Skeletal muscle cell (primary cell): ENCODE measurements at regions not wholly inside any gene's neighbourhood (a gene's known extent, or its start where the extent isn't known, plus 50 kb on each side); places are given as distances from the start of the nearest gene placed in this dataset.

Experiments used
- DNase-seq: peaks from one replicate; pipeline ENCODE4 v3.0.0-alpha.2; 2010; ENCODE audit warnings: low read depth
- H3K4me3 ChIP-seq: 2 replicates; pipeline ENCODE4 v1.5.1; 2011; ENCODE audit warnings: low read depth, mild to moderate bottlenecking, control low read depth, low read length, moderate library complexity

DNA sequence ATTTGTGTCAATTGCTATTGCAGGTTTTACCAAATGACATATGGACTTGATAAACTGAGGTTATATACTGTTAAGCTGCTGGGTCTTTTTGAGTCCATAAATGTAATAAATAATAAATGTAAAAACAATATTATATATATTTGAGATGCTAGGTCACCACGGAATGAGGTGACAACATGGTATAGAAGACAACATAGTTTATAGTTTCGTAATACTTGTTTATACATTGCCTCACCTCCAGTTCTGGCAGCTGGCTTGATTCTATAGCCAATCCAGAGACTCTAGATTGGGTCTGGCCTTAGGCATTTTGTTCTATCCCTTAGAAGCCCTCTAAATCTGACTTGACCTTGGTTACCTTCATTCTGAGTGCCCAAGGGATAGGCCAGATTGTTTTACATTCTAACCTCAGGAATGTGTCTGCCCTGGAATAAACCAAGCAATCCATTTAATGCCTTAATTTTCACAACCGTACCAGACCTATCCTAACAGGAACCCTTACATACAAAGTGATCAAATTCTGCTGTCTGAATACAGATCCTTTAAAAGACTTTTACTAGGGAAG, 61.5 kb upstream of the STXBP5 start:
- DNase-seq = no peak
- no peak overlapping the region for H3K4me3 ChIP-seq

DNA sequence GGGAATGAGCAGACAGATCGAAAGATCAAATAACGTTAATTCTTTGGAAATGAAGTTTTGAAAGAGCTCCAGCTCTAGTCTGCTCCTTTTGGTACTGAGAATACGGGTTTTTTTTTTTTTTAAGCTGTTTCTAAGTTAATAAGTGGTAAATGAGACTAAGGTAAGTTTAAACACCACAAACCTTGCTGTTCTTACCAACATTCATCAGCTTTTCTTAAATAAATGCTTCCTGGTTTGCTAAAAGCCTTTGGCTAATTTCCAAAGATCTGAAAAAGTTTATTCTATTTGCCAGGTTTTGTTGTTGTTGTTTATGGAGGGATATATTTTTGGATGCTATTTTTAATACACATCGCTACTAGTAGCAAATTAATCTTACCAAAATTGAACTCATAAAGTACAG, 55.1 kb upstream of the STXBP5 start:
- no peak overlapping the region for H3K4me3 ChIP-seq
- no peak for DNase-seq

DNA sequence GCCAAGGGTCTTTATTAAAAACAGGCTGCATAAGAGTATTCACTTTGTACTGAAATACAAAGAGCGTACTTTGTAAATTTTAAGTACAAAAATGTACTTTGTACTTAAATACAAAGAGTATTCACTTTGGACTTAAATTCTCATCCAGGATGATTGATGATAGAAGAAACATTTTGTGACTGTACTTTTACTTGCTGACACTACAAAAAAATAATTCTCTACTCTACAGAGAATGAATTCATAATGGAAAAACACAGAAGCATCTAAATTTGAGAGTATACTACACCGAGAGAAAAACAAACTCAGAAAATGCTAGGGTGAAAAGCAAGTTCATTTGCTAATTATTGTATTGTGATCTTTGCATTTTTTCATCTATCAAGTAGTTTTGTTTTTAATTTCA, 54.4 kb upstream of the STXBP5 start:
- H3K4me3 ChIP-seq = no peak overlapping the region
- no peak for DNase-seq

DNA sequence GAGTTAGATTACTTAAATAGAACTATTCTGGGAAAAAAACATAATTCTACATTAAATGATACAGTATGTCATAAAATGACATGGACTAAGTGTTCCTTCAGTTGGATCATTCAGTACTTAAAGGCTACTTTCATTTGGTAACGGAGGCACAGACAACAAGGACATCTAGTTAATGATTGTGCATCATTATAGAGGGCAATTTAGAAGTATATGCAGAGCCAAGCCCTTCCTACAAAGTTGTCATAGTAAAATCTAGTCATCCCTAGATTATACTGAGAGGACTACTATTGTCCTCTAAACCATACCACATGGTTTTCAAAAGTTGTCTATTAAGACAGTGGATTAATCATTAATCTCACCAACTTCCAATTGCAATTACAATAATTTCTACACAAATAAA, 53.9 kb upstream of the STXBP5 start:
- no peak overlapping the region for H3K4me3 ChIP-seq
- no peak for DNase-seq
